A673 (cell line): ENCODE measurements at regions not wholly inside any gene's neighbourhood (a gene's known extent, or its start where the extent isn't known, plus 50 kb on each side); places are given as distances from the start of the nearest gene placed in this dataset.

ENCODE experiments used
- BruUV-seq: library from RNA; stranded (reverse); fragments of 400-500 nt; replicated peaks from 2 replicates; lab custom pipeline; 2021; lab: Mats Ljungman, UMichigan
- CTCF ChIA-PET: fragments of 300-600 bp; sonication (Branson Sonifier 250); formaldehyde crosslinking; loops from one replicate; lab custom pipeline; 2022; ENCODE audit warnings: antibody characterized with exemption; lab: Charles Lee
- POLR2A ChIA-PET: fragments of 300-600 bp; sonication (Branson Sonifier 250); formaldehyde crosslinking; loops from one replicate; lab custom pipeline; 2022; ENCODE audit warnings: antibody characterized with exemption; ENCODE audit not compliant: low non-redundant PET; lab: Charles Lee
- DNase-seq: peaks from one replicate; pipeline ENCODE4 v3.0.0-alpha.2; 2015; ENCODE audit warnings: low spot score
- H3K27ac ChIP-seq: fragments of 200-600 bp; sonication (generic); 2 replicates; pipeline ENCODE4 v1.5.1; 2016; ENCODE audit warnings: mixed run types, low read depth, mild to moderate bottlenecking, mixed read lengths, antibody characterized with exemption, low read length; ENCODE audit not compliant: poor library complexity, severe bottlenecking
- H3K27me3 ChIP-seq: fragments of 200-600 bp; sonication (generic); replicated peaks from 2 replicates; pipeline ENCODE4 v1.6.1; 2017; ENCODE audit warnings: mixed run types, low read depth, mild to moderate bottlenecking, mixed read lengths, antibody characterized with exemption, low read length; ENCODE audit not compliant: insufficient read depth, poor library complexity
- H3K36me3 ChIP-seq: fragments of 200-600 bp; sonication (generic); 2 replicates; pipeline ENCODE4 v1.6.1; 2016; ENCODE audit warnings: mixed run types, mild to moderate bottlenecking, mixed read lengths, antibody characterized with exemption, low read length; ENCODE audit not compliant: insufficient read depth, poor library complexity, severe bottlenecking
- H3K4me1 ChIP-seq: fragments of 200-600 bp; sonication (generic); 2 replicates; pipeline ENCODE4 v1.6.1; 2017; ENCODE audit warnings: mixed run types, mild to moderate bottlenecking, mixed read lengths, antibody characterized with exemption, low read length; ENCODE audit not compliant: insufficient read depth, poor library complexity, severe bottlenecking
- H3K4me3 ChIP-seq: fragments of 200-600 bp; sonication (generic); 2 replicates; pipeline ENCODE4 v1.5.1; 2016; ENCODE audit warnings: low read depth, mixed run types, mild to moderate bottlenecking, mixed read lengths, low read length; ENCODE audit not compliant: poor library complexity, severe bottlenecking
- H3K9me3 ChIP-seq: fragments of 200-600 bp; sonication (generic); 2 replicates; pipeline ENCODE4 v1.6.1; 2016; ENCODE audit warnings: mixed run types, low read depth, mild to moderate bottlenecking, mixed read lengths, antibody characterized with exemption, low read length; ENCODE audit not compliant: poor library complexity, severe bottlenecking
- EZH2 ChIP-seq: fragments of 200-600 bp; sonication (generic); IDR thresholded peaks from 2 replicates; pipeline ENCODE4 v1.6.1; 2017; ENCODE audit warnings: borderline replicate concordance, low read depth, mild to moderate bottlenecking, mixed read lengths, antibody characterized with exemption, low read length; ENCODE audit not compliant: poor library complexity, severe bottlenecking
- intact Hi-C: fragments of 100-400 bp; cut with micrococcal nuclease; formaldehyde crosslinking; loops from one replicate; pipeline ENCODE4 v1.10.0; 2022; ENCODE audit not compliant: unreplicated experiment
- TF ChIP-seq, protein P1 (sequence below): fragments of 300-800, 200-600 bp; sonication (generic); conservative IDR thresholded peaks from 2 replicates; pipeline ENCODE4 v1.5.1; 2017; ENCODE audit warnings: low read depth, mild to moderate bottlenecking, antibody characterized with exemption, low read length, moderate library complexity, mixed read lengths

DNA sequence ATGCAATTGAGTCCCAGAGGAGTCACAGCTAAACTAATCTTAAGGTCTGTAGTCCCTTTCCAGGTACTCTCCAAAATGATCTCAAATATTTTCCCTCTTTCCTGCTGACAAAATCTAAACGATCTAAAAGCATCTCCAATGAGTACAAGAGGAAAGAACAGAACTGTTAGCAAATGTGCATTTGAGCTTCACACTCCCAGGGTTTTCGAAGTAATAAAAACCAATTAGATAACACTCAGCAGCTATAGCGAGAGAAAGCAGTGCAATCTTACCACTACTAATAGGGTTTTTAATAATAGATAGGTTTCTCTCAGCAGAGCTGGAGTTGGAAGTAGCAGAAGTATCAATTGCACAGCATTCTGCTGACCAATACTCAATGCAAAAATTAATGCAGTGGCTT lies 995.4 kb downstream of the TUSC7 start:
- H3K4me1 ChIP-seq: no peaks in the 10 kb centered on the region
- ChIA-PET POLR2A (no interaction called here), CTCF (no interaction called here)
- H3K4me3 ChIP-seq: no peak overlapping the region
- TF ChIP-seq, protein P1, sequence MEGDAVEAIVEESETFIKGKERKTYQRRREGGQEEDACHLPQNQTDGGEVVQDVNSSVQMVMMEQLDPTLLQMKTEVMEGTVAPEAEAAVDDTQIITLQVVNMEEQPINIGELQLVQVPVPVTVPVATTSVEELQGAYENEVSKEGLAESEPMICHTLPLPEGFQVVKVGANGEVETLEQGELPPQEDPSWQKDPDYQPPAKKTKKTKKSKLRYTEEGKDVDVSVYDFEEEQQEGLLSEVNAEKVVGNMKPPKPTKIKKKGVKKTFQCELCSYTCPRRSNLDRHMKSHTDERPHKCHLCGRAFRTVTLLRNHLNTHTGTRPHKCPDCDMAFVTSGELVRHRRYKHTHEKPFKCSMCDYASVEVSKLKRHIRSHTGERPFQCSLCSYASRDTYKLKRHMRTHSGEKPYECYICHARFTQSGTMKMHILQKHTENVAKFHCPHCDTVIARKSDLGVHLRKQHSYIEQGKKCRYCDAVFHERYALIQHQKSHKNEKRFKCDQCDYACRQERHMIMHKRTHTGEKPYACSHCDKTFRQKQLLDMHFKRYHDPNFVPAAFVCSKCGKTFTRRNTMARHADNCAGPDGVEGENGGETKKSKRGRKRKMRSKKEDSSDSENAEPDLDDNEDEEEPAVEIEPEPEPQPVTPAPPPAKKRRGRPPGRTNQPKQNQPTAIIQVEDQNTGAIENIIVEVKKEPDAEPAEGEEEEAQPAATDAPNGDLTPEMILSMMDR: no peak
- TF ChIP-seq EZH2: no peak
- H3K36me3 ChIP-seq: no peaks in the 10 kb centered on the region
- no peak for DNase-seq
- no peaks in the 10 kb centered on the region for H3K9me3 ChIP-seq
- no peaks in the 10 kb centered on the region for H3K27me3 ChIP-seq
- intact Hi-C loops: no loop called here
- H3K27ac ChIP-seq: no peak overlapping the region
- no TSS peak for BruUV-seq

DNA sequence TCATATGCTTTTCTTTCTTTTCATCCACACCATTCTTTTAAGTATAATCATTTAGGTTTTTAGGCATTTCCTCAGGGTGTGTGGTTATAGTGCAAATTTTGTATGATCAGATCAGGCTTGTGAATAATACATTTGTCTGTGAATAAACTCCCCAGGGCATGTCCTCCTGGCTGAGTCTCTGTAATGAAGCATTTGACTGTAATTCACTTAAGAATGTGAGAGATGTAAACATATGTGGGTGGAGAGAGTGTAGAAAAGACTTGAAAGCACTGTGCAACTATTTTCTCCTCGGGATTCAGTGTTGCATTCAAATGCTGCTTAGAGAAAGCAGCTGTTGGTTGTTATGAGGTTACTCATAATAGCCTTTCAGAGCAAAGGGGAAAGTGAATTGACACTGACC lies 996.5 kb downstream of the TUSC7 start:
- no peaks in the 10 kb centered on the region for H3K9me3 ChIP-seq
- H3K36me3 ChIP-seq: no peaks in the 10 kb centered on the region
- POLR2A ChIA-PET: interaction anchor here (0.6 kb wide), 1 partner anchor 143 kb away, joined by 6 read pairs; no protein-coding TSS in a partner anchor
- no peaks in the 10 kb centered on the region for H3K27me3 ChIP-seq
- no TSS peak for BruUV-seq
- no peaks in the 10 kb centered on the region for H3K4me1 ChIP-seq
- DNase-seq: no peak
- no peak overlapping the region for H3K4me3 ChIP-seq
- H3K27ac ChIP-seq: no peak overlapping the region
- no peak for TF ChIP-seq EZH2
- TF ChIP-seq, protein P1: no peak
- CTCF ChIA-PET: no interaction called here
- intact Hi-C loops: no loop called here

- BruUV-seq: no TSS peak
- Histone ChIP-seq H3K9me3 (no peaks in the 10 kb centered on the region), H3K4me1 (no peaks in the 10 kb centered on the region), H3K36me3 (no peaks in the 10 kb centered on the region), H3K27ac (no peak overlapping the region), H3K4me3 (no peak overlapping the region), H3K27me3 (no peaks in the 10 kb centered on the region)
- intact Hi-C loops: no loop called here
- ChIA-PET POLR2A (no interaction called here), CTCF (no interaction called here)
- TF ChIP-seq, protein P1: no peak
- no peak for TF ChIP-seq EZH2
- no peak for DNase-seq
Measured at GRCh38 chr3:117706756-117707155, 997.2 kb downstream of the TUSC7 start.
